SH-SY5Y (cell line): ENCODE measurements at regions not wholly inside any gene's neighbourhood (a gene's known extent, or its start where the extent isn't known, plus 50 kb on each side); places are given as distances from the start of the nearest gene placed in this dataset.

Source experiments
- GATA2 ChIP-seq: IDR thresholded peaks from 2 replicates; pipeline ENCODE4 v1.6.1; 2011; ENCODE audit warnings: mild to moderate bottlenecking, low read depth, low read length
- GATA3 ChIP-seq: IDR thresholded peaks from 2 replicates; pipeline ENCODE4 v1.6.1; 2011; ENCODE audit warnings: low read depth, mild to moderate bottlenecking, low read length, moderate library complexity

DNA sequence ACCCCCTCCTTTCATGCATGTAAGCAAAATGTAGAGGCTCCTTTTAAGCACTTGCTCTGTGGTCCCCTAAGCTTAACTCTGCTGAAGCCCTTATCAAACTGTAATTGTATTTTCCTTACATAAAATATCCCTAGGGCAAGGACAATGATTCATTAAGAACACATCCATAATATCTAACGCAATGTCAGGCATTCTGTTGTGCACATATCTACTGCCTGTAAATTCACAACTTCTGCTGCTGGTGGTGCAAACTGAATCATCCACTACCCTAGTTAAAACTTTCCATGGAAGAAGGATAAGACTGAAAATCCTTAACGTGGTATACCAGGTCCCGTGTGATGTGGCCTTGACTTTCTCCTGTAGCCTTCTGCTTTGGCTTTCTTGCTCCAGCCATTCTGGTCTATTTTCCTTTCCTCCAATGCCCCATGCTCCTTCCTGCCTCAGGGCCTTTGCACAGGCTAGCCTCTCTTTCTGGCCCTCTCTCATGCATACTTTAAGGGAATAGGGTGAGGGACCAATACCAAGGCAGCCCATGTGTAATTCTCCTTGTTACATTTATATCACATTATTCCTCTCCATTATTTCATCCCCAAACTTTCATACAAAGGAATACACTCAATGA is 113.6 kb upstream of the ZFP64 start:
- TF ChIP-seq GATA2 (no peak), GATA3 (no peak)
